IMR-90 (cell line): ENCODE measurements at regions not wholly inside any gene's neighbourhood (a gene's known extent, or its start where the extent isn't known, plus 50 kb on each side); places are given as distances from the start of the nearest gene placed in this dataset.

Source experiments
- ATAC-seq: fragments of 200-7000 bp; cut with Tn5 transposase; 2 replicates; pipeline ENCODE4 v1.9.1; 2020; ENCODE audit warnings: low read depth, mild to moderate bottlenecking, moderate library complexity
- BruUV-seq: library from RNA; stranded (reverse); fragments of 400-500 nt; replicated peaks from 2 replicates; lab custom pipeline; 2021; lab: Mats Ljungman, UMichigan
- CTCF ChIA-PET: fragments of 300-600 bp; formaldehyde crosslinking; extraction: SDS; loops from one replicate; lab custom pipeline; 2021; ENCODE audit warnings: antibody characterized with exemption; lab: Yijun Ruan, JAX
- POLR2A ChIA-PET: fragments of 300-600 bp; sonication (Branson Sonifier 250); formaldehyde crosslinking; loops from one replicate; lab custom pipeline; 2022; ENCODE audit warnings: antibody characterized with exemption; ENCODE audit not compliant: unreplicated experiment; lab: Charles Lee
- DNase-seq: peaks from one replicate; pipeline ENCODE4 v3.0.0; 2013
- H2AFZ ChIP-seq: replicated peaks from 2 replicates; pipeline ENCODE3; 2013; ENCODE audit warnings: low read length, mild to moderate bottlenecking; ENCODE audit not compliant: poor library complexity
- H2AK5ac ChIP-seq: 2 replicates; pipeline ENCODE4 v1.6.1; 2013; ENCODE audit warnings: low read depth, low read length, inconsistent platforms
- H2AK9ac ChIP-seq: replicated peaks from 2 replicates; pipeline ENCODE3; 2013; ENCODE audit warnings: mild to moderate bottlenecking, low read depth, low read length, moderate library complexity; ENCODE audit not compliant: poor library complexity
- H2BK120ac ChIP-seq: 2 replicates; pipeline ENCODE4 v1.6.1; 2013; ENCODE audit warnings: low read depth, low read length, inconsistent platforms
- H2BK15ac ChIP-seq: 3 replicates; pipeline ENCODE4 v1.6.1; 2013; ENCODE audit warnings: low read depth, low read length, inconsistent platforms
- H2BK20ac ChIP-seq: 2 replicates; pipeline ENCODE4 v1.6.1; 2013; ENCODE audit warnings: low read depth, mild to moderate bottlenecking, inconsistent platforms, low read length, moderate library complexity
- H2BK5ac ChIP-seq: 2 replicates; pipeline ENCODE4 v1.6.1; 2013; ENCODE audit warnings: mild to moderate bottlenecking, low read depth, low read length, inconsistent platforms; ENCODE audit not compliant: poor library complexity, severe bottlenecking
- H3K14ac ChIP-seq: replicated peaks from 2 replicates; pipeline ENCODE4 v1.6.1; 2013; ENCODE audit warnings: low read depth, low read length, inconsistent platforms
- H3K18ac ChIP-seq: 2 replicates; pipeline ENCODE4 v1.6.1; 2013; ENCODE audit warnings: low read depth, low read length, control low read depth
- H3K23ac ChIP-seq: 2 replicates; pipeline ENCODE4 v1.6.1; 2013; ENCODE audit warnings: low read depth, low read length, inconsistent platforms
- H3K27ac ChIP-seq: 2 replicates; pipeline ENCODE4 v1.5.1; 2013; ENCODE audit warnings: mild to moderate bottlenecking, control low read depth, low read length; ENCODE audit not compliant: insufficient read depth
- H3K27me3 ChIP-seq: 2 replicates; pipeline ENCODE4 v1.6.1; 2013; ENCODE audit warnings: low read length; ENCODE audit not compliant: control insufficient read depth, insufficient read depth
- H3K36me3 ChIP-seq: 2 replicates; pipeline ENCODE4 v1.6.1; 2013; ENCODE audit warnings: low read length, mixed read lengths; ENCODE audit not compliant: control insufficient read depth, insufficient read depth
- H3K4ac ChIP-seq: 2 replicates; pipeline ENCODE4 v1.6.1; 2013; ENCODE audit warnings: low read depth, low read length, inconsistent platforms
- H3K4me1 ChIP-seq: 2 replicates; pipeline ENCODE4 v1.6.1; 2013; ENCODE audit warnings: low read length, mixed read lengths; ENCODE audit not compliant: control insufficient read depth, insufficient read depth
- H3K4me2 ChIP-seq: 2 replicates; pipeline ENCODE4 v1.6.1; 2013; ENCODE audit warnings: low read depth, mild to moderate bottlenecking, control low read depth, low read length, moderate library complexity
- H3K4me3 ChIP-seq: 2 replicates; pipeline ENCODE4 v1.5.1; 2013; ENCODE audit warnings: low read depth, mild to moderate bottlenecking, control low read depth, low read length, moderate library complexity; ENCODE audit not compliant: insufficient read depth
- H3K56ac ChIP-seq: 2 replicates; pipeline ENCODE4 v1.6.1; 2013; ENCODE audit warnings: low read length, inconsistent platforms; ENCODE audit not compliant: insufficient read depth; ENCODE audit errors: extremely low read depth
- H3K79me1 ChIP-seq, 2 experiments: 2 replicates each; pipeline ENCODE4 v1.6.1; 2013; ENCODE audit warnings: low read length in 2 of 2, inconsistent platforms in 1 of 2, low read depth in 1 of 2
- H3K9ac ChIP-seq: 2 replicates; pipeline ENCODE4 v1.6.1; 2013; ENCODE audit warnings: low read depth, low read length, control low read depth
- H3K9me1 ChIP-seq: 2 replicates; pipeline ENCODE4 v1.6.1; 2013; ENCODE audit warnings: low read length, inconsistent platforms; ENCODE audit not compliant: insufficient read depth
- H3K9me3 ChIP-seq: 2 replicates; pipeline ENCODE4 v1.6.1; 2013; ENCODE audit warnings: low read length; ENCODE audit not compliant: control insufficient read depth, insufficient read depth
- H4K20me1 ChIP-seq: 2 replicates; pipeline ENCODE4 v1.6.1; 2013; ENCODE audit warnings: low read length, inconsistent platforms; ENCODE audit not compliant: insufficient read depth
- H4K5ac ChIP-seq: 2 replicates; pipeline ENCODE4 v1.6.1; 2013; ENCODE audit warnings: mild to moderate bottlenecking, low read depth, low read length, control low read depth
- H4K8ac ChIP-seq, 2 experiments: 2 replicates each; pipeline ENCODE4 v1.6.1; 2013; ENCODE audit warnings: low read depth in 2 of 2, low read length in 2 of 2, control low read depth in 1 of 2, inconsistent platforms in 1 of 2
- H4K91ac ChIP-seq: 2 replicates; pipeline ENCODE4 v1.6.1; 2013; ENCODE audit warnings: low read depth, low read length, inconsistent platforms; ENCODE audit not compliant: insufficient read depth
- BHLHE40 ChIP-seq: fragments of 150-350 bp; IDR thresholded peaks from 2 replicates; pipeline ENCODE4 v1.6.1; 2016; ENCODE audit warnings: mild to moderate bottlenecking, low read depth, low read length
- CEBPB ChIP-seq: IDR thresholded peaks from 2 replicates; pipeline ENCODE4 v1.6.1; 2012; ENCODE audit warnings: low read depth, low read length, improper control_type of control experiment
- CHD1 ChIP-seq: IDR thresholded peaks from 2 replicates; pipeline ENCODE4 v1.6.1; 2012; ENCODE audit warnings: low read depth, low read length, improper control_type of control experiment
- CTCF ChIP-seq: conservative IDR thresholded peaks from 2 replicates; pipeline ENCODE4 v1.5.1; 2012; ENCODE audit warnings: mild to moderate bottlenecking, low read depth, low read length, improper control_type of control experiment
- ELK1 ChIP-seq: fragments of 150-350 bp; IDR thresholded peaks from 2 replicates; pipeline ENCODE4 v1.6.1; 2016; ENCODE audit warnings: low read depth, mild to moderate bottlenecking, low read length, moderate library complexity, borderline replicate concordance
- FOS ChIP-seq: fragments of 150-350 bp; IDR thresholded peaks from 2 replicates; pipeline ENCODE4 v1.6.1; 2016; ENCODE audit warnings: low read depth, low read length
- MAFK ChIP-seq: IDR thresholded peaks from 2 replicates; pipeline ENCODE4 v1.6.1; 2012; ENCODE audit warnings: low read depth, low read length, improper control_type of control experiment
- MAZ ChIP-seq: IDR thresholded peaks from 2 replicates; pipeline ENCODE4 v1.6.1; 2012; ENCODE audit warnings: low read depth, mild to moderate bottlenecking, low read length, improper control_type of control experiment, moderate library complexity, borderline replicate concordance
- MXI1 ChIP-seq: IDR thresholded peaks from 2 replicates; pipeline ENCODE4 v1.6.1; 2012; ENCODE audit warnings: low read depth, mild to moderate bottlenecking, low read length, moderate library complexity, borderline replicate concordance
- NFE2L2 ChIP-seq: fragments of 150-350 bp; IDR thresholded peaks from 2 replicates; pipeline ENCODE4 v1.6.1; 2016; ENCODE audit warnings: low read depth, mild to moderate bottlenecking, low read length
- POLR2A ChIP-seq: IDR thresholded peaks from 2 replicates; pipeline ENCODE4 v1.6.1; 2012; ENCODE audit warnings: mild to moderate bottlenecking, low read depth, low read length
- RAD21 ChIP-seq: IDR thresholded peaks from 2 replicates; pipeline ENCODE4 v1.6.1; 2012; ENCODE audit warnings: low read length, improper control_type of control experiment
- RCOR1 ChIP-seq: IDR thresholded peaks from 2 replicates; pipeline ENCODE4 v1.6.1; 2012; ENCODE audit warnings: mild to moderate bottlenecking, low read length, improper control_type of control experiment; ENCODE audit not compliant: insufficient replicate concordance
- RFX5 ChIP-seq: IDR thresholded peaks from 2 replicates; pipeline ENCODE4 v1.8.0; 2012; ENCODE audit warnings: low read depth, mild to moderate bottlenecking, low read length, moderate library complexity
- SMC3 ChIP-seq: fragments of 150-350 bp; IDR thresholded peaks from 2 replicates; pipeline ENCODE4 v1.6.1; 2016; ENCODE audit warnings: low read depth, mild to moderate bottlenecking, antibody characterized with exemption, low read length, moderate library complexity
- USF2 ChIP-seq: fragments of 150-350 bp; IDR thresholded peaks from 2 replicates; pipeline ENCODE4 v1.6.1; 2017; ENCODE audit warnings: mild to moderate bottlenecking, antibody characterized with exemption, low read length, low read depth
- dilution Hi-C: fragments of 300-500 bp; cut with HindIII; formaldehyde crosslinking; loops from one replicate; pipeline ENCODE4 v1.14.3; 2018; ENCODE audit warnings: low sequenced_read_pairs; ENCODE audit not compliant: unreplicated experiment
- in situ Hi-C: fragments of 300-500 bp; cut with MboI; formaldehyde crosslinking; loops from 3 replicates; pipeline ENCODE4 v1.14.3; 2019; ENCODE audit warnings: low sequenced_read_pairs, inconsistent platforms, mixed read lengths
- intact Hi-C: fragments of 100-400 bp; cut with micrococcal nuclease; formaldehyde crosslinking; loops from 2 replicates; pipeline ENCODE4 v1.10.0; 2022

- dilution Hi-C loops (no loop called here), in situ Hi-C loops (no loop called here), intact Hi-C loops (no loop called here)
- H3K79me1 ChIP-seq: no peaks in the 10 kb centered on the region
- POLR2A ChIA-PET: no interaction called here
- no TSS peak for BruUV-seq
- H4K91ac ChIP-seq: no peak overlapping the region
- H2AFZ ChIP-seq: no peak overlapping the region
- H3K9me1 ChIP-seq: no peaks in the 10 kb centered on the region
- H3K4ac ChIP-seq: no peak overlapping the region
- H3K27me3 ChIP-seq: no peaks in the 10 kb centered on the region
- no peak overlapping the region for H3K27ac ChIP-seq
- no peaks in the 10 kb centered on the region for H3K4me1 ChIP-seq
- H3K18ac ChIP-seq: no peak overlapping the region
- no peaks in the 10 kb centered on the region for H4K20me1 ChIP-seq
- no peak overlapping the region for H3K4me2 ChIP-seq
- no peak overlapping the region for H3K4me3 ChIP-seq
- no peak overlapping the region for H4K8ac ChIP-seq
- CTCF ChIA-PET: no interaction called here
- no peak overlapping the region for H3K9ac ChIP-seq
- no peak overlapping the region for H2BK120ac ChIP-seq
- no peak overlapping the region for H3K56ac ChIP-seq
- no peak overlapping the region for H2BK5ac ChIP-seq
- DNase-seq: no peak
- H3K36me3 ChIP-seq: no peaks in the 10 kb centered on the region
- H2AK9ac ChIP-seq: no peak overlapping the region
- H3K14ac ChIP-seq: no peak overlapping the region
- H3K9me3 ChIP-seq: no peaks in the 10 kb centered on the region; the same call in 1 of the 2 replicates
- no peak overlapping the region for H2BK15ac ChIP-seq
- H4K5ac ChIP-seq: no peak overlapping the region
- ATAC-seq: no peak
- H2BK20ac ChIP-seq: no peak overlapping the region
- H2AK5ac ChIP-seq: no peak overlapping the region
- no peak overlapping the region for H3K23ac ChIP-seq
- no peak for TF ChIP-seq MAZ
- no peak for TF ChIP-seq SMC3
- TF ChIP-seq RFX5: no peak
- no peak for TF ChIP-seq CEBPB
- TF ChIP-seq BHLHE40: no peak
- no peak for TF ChIP-seq ELK1
- TF ChIP-seq NFE2L2: no peak
- no peak for TF ChIP-seq RCOR1
- no peak for TF ChIP-seq FOS
- TF ChIP-seq RAD21: no peak
- no peak for TF ChIP-seq MXI1
- no peak for TF ChIP-seq CTCF
- TF ChIP-seq CHD1: no peak
- no peak for TF ChIP-seq USF2
- no peak for TF ChIP-seq POLR2A
- TF ChIP-seq MAFK: no peak
Observed at GRCh38 chr10:65024886-65025285, 1503.7 kb downstream of the REEP3 start.
